Left lung (tissue), 4 donors: ENCODE measurements at regions not wholly inside any gene's neighbourhood (a gene's known extent, or its start where the extent isn't known, plus 50 kb on each side); places are given as distances from the start of the nearest gene placed in this dataset.
A peak's percentile ranks its signal among the peaks of the same experiment; 100 is the strongest.
"Not testable (repeated sequence)": the region's sequence is repeated elsewhere in the genome, so short reads cannot be mapped to it uniquely, and the experiment has no call there.

Experiments used
- ATAC-seq: fragments of 200-7000 bp; cut with Tn5 transposase; one replicate; pipeline ENCODE4 v1.9.1; 2020; ENCODE audit warnings: moderate library complexity
- DNase-seq, 4 donors: peaks; one replicate each; pipeline ENCODE4 v3.0.0-alpha.2; 2013 to 2020
- H3K27ac ChIP-seq, 2 donors: fragments of 200-600 bp; sonication (generic) in 1 of 2; one replicate each; pipeline versions ENCODE4 v1.5.0 to v1.8.0; 2020 to 2021
- H3K27me3 ChIP-seq, 2 donors: fragments of 200-600 bp; sonication (generic) in 1 of 2; one replicate each; pipeline versions ENCODE4 v1.5.0 to v1.8.0; 2020 to 2021
- H3K36me3 ChIP-seq, 2 donors: fragments of 200-600 bp; sonication (generic) in 1 of 2; one replicate each; pipeline versions ENCODE4 v1.5.0 to v1.8.0; 2020 to 2021
- H3K4me1 ChIP-seq, 2 donors: fragments of 200-600 bp; one replicate each; pipeline ENCODE4 v1.8.0; 2021
- H3K4me3 ChIP-seq, 2 donors: fragments of 200-600 bp; sonication (generic) in 1 of 2; one replicate each; pipeline versions ENCODE4 v1.5.0 to v1.8.0; 2020 to 2021; ENCODE audit warnings: mild to moderate bottlenecking in 1 of 2
- H3K9me3 ChIP-seq, 2 donors: fragments of 200-600 bp; sonication (generic) in 1 of 2; one replicate each; pipeline versions ENCODE4 v1.5.0 to v1.8.0; 2020 to 2021
- CTCF ChIP-seq, 2 donors: fragments of 200-600 bp; sonication (generic) in 1 of 2; IDR thresholded peaks; one replicate each; pipeline versions ENCODE4 v1.5.0 to v1.8.0; 2021; ENCODE audit warnings: antibody characterized with exemption in 2 of 2
- intact Hi-C, 2 donors: fragments of 100-400 bp; cut with DNase I; formaldehyde crosslinking; loops; one replicate each; pipeline versions ENCODE4 v1.11.2 to v1.14.2; 2022
- donor health status: DM: no; HTN: yes; CAD: no.
- donor health status: DM: no; HTN: no; CAD: no.

DNA sequence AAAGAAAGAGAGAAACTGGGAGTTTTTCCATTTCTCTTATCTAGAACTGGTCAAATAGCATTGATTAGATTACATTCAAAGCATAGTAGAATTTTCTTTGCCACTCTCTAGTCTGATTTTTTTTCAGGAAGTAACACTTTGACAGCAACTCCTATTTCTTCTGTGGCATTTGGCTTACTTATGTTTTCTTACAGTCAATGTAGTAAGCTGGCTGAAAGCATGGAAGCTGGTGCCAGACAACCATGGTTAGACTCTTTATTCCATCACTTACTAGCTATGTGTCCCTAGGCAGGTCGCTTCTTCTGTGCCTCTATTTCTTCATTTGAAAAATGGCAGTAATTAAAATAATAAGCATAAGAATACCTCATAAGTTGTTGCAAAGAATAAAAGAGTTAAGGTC lies 54.2 kb upstream of the OPRM1 start:
- no peak overlapping the region for H3K4me3 ChIP-seq
- DNase-seq (no peak), ATAC-seq (no peak)
- no peak overlapping the region for H3K27ac ChIP-seq
- intact Hi-C loops: no loop called here
- no peaks in the 10 kb centered on the region for H3K9me3 ChIP-seq
- H3K4me1 ChIP-seq: no peaks in the 10 kb centered on the region
- no peak for TF ChIP-seq CTCF (IDR thresholded peaks at IDR 0.05)
- no peaks in the 10 kb centered on the region for H3K27me3 ChIP-seq
- H3K36me3 ChIP-seq: no peaks in the 10 kb centered on the region

GRCh38 chr6:153980171-153980570 lies 58.9 kb upstream of the OPRM1 start:
- Histone ChIP-seq H3K27me3 (no peaks in the 10 kb centered on the region), H3K4me1 (no peaks in the 10 kb centered on the region)
- no peak for ATAC-seq

GRCh38 chr6:153978911-153979548 lies 60.0 kb upstream of the OPRM1 start:
- H3K27me3 ChIP-seq, H3K36me3 ChIP-seq, H3K9me3 ChIP-seq, H3K4me1 ChIP-seq, intact Hi-C loops, DNase-seq, H3K4me3 ChIP-seq, ATAC-seq, H3K27ac ChIP-seq: not testable (repeated sequence)

More at GRCh38 chr6:153980171-153980570, 58.9 kb upstream of the OPRM1 start:
- TF ChIP-seq CTCF (IDR thresholded peaks at IDR 0.05): no peak
- H3K9me3 ChIP-seq: no peaks in the 10 kb centered on the region
- intact Hi-C loops: no loop called here
- H3K36me3 ChIP-seq: no peaks in the 10 kb centered on the region
- DNase-seq: no peak
- no peak overlapping the region for H3K27ac ChIP-seq
- H3K4me3 ChIP-seq: no peak overlapping the region

DNA sequence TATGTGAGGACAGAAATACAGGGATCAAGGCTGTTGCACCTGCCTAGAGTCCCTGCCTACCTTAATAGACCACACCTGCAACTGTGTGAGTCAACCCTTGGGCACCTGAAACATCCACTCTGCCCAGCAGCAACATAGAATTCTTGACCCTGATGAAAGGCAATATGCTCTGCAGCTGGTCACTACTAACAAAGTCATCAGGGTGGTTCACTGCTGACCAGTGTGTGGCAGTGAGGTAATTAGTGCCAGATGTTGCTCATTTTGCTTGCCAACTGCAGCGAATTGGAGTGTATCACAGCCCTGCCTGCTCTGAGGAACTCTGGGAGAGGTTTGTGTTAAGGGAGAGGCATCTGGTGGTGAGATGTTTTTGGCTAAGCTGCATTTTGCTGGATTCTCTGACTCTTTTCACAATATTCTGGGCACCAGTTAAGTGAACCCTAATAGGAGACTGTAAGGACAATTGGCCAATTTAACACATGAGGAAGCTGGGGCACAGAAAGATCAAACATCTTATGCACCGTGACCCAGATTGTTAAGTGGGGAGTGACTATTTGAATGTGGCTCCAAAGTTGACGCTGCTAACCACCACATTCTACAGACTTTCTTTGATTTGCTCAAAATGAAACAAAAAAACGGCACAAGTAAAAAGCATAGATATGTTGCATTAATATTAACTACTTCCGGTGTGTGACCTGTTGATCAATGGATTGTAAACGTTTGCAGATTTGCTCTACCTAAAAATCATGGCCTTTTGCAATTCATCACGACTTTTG lies 61.9 kb upstream of the OPRM1 start:
- no peaks in the 10 kb centered on the region for H3K4me1 ChIP-seq
- no peak for TF ChIP-seq CTCF (IDR thresholded peaks at IDR 0.05)
- no peaks in the 10 kb centered on the region for H3K36me3 ChIP-seq
- ATAC-seq (peak; percentile 95), DNase-seq (no peak)
- intact Hi-C loops: no loop called here
- H3K27me3 ChIP-seq: no peaks in the 10 kb centered on the region
- no peak overlapping the region for H3K4me3 ChIP-seq
- H3K9me3 ChIP-seq: no peaks in the 10 kb centered on the region
- no peak overlapping the region for H3K27ac ChIP-seq

DNA sequence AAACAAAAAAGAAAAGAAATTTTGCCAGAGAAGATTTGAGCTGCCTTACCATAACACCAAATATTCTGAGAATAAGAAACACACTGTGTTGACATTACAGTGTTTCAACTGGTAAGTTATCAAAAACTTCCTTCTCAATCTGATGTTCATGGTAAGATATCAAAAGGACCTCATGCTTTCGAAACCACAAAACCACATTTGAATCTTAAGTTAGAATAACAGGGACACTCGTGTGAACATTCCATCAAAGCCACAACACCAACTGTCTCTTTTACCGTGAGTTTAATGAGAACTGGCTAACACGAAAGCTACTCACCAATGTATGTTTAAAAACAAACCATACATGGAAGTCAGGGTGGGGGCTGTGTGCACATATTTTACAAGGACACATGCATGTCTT lies 73.0 kb upstream of the OPRM1 start:
- H3K36me3 ChIP-seq: no peaks in the 10 kb centered on the region
- TF ChIP-seq CTCF (IDR thresholded peaks at IDR 0.05): no peak

More for the DNA sequence above, 73.0 kb upstream of the OPRM1 start:
- ATAC-seq (no peak), DNase-seq (no peak)
- no peak overlapping the region for H3K27ac ChIP-seq
- H3K27me3 ChIP-seq: no peaks in the 10 kb centered on the region
- H3K4me3 ChIP-seq: no peak overlapping the region
- no peaks in the 10 kb centered on the region for H3K4me1 ChIP-seq
- intact Hi-C loops: no loop called here
- no peaks in the 10 kb centered on the region for H3K9me3 ChIP-seq
